Suprapubic skin (tissue), 4 donors: ENCODE measurements at regions not wholly inside any gene's neighbourhood (a gene's known extent, or its start where the extent isn't known, plus 50 kb on each side); places are given as distances from the start of the nearest gene placed in this dataset.

ENCODE experiments used
- CTCF ChIP-seq, 2 donors: fragments of 200-600 bp in 1 of 2; fragments of 450-650 bp in 1 of 2; sonication (generic) in 1 of 2; IDR thresholded peaks; one replicate each; pipeline ENCODE4 v1.5.1; 2016 to 2019; ENCODE audit warnings: antibody characterized with exemption in 2 of 2, mild to moderate bottlenecking in 1 of 2, moderate library complexity in 1 of 2
- EP300 ChIP-seq: sonication (generic); formaldehyde crosslinking; IDR thresholded peaks from one replicate; pipeline ENCODE4 v1.6.1; 2017; ENCODE audit warnings: antibody characterized with exemption
- POLR2A ChIP-seq, 2 donors: fragments of 450-650 bp; IDR thresholded peaks; one replicate each; pipeline ENCODE4 v1.6.1; 2017; ENCODE audit warnings: antibody characterized with exemption in 2 of 2, mild to moderate bottlenecking in 2 of 2, moderate library complexity in 2 of 2
- POLR2AphosphoS5 ChIP-seq, 3 donors: sonication (generic); formaldehyde crosslinking; IDR thresholded peaks; one replicate each; pipeline ENCODE4 v1.6.1; 2017; ENCODE audit warnings: antibody characterized with exemption in 3 of 3

- no peak for TF ChIP-seq CTCF (IDR thresholded peaks at IDR 0.05)
- TF ChIP-seq POLR2AphosphoS5 (IDR thresholded peaks at IDR 0.05): no peak
- TF ChIP-seq POLR2A (IDR thresholded peaks at IDR 0.05): no peak
- no peak for TF ChIP-seq EP300
Observed at GRCh38 chr2:120624061-120624737, 111.5 kb upstream of the GLI2 start.
